Uterus (tissue), 2 donors: ENCODE measurements at regions not wholly inside any gene's neighbourhood (a gene's known extent, or its start where the extent isn't known, plus 50 kb on each side); places are given as distances from the start of the nearest gene placed in this dataset.

Experiments used
- CTCF ChIP-seq, 4 experiments: fragments of 200-600 bp in 2 of 4; fragments of 450-650 bp in 2 of 4; sonication (generic) in 2 of 4; IDR thresholded peaks; one replicate each; pipeline ENCODE4 v1.5.1; 2016 to 2019; ENCODE audit warnings: antibody characterized with exemption in 4 of 4, mild to moderate bottlenecking in 2 of 4, moderate library complexity in 1 of 4
- POLR2A ChIP-seq, 2 donors: fragments of 450-650 bp; IDR thresholded peaks; one replicate each; pipeline ENCODE4 v1.6.1; 2016; ENCODE audit warnings: antibody characterized with exemption in 2 of 2, mild to moderate bottlenecking in 1 of 2, moderate library complexity in 1 of 2

GRCh38 chr7:25541877-25542276 is 313.6 kb upstream of the NPVF start:
- TF ChIP-seq POLR2A (IDR thresholded peaks at IDR 0.05) = no peak
- no peak for TF ChIP-seq CTCF (IDR thresholded peaks at IDR 0.05)
